ENCODE measurements at regions not wholly inside any gene's neighbourhood (a gene's known extent, or its start where the extent isn't known, plus 50 kb on each side); places are given as distances from the start of the nearest gene placed in this dataset.
"Not testable (repeated sequence)": the region's sequence is repeated elsewhere in the genome, so short reads cannot be mapped to it uniquely, and the experiment has no call there.

GRCh38 chr18:25544546-25545287 lies 192.8 kb upstream of the ZNF521 start:
- DNase-seq = no peak

DNA sequence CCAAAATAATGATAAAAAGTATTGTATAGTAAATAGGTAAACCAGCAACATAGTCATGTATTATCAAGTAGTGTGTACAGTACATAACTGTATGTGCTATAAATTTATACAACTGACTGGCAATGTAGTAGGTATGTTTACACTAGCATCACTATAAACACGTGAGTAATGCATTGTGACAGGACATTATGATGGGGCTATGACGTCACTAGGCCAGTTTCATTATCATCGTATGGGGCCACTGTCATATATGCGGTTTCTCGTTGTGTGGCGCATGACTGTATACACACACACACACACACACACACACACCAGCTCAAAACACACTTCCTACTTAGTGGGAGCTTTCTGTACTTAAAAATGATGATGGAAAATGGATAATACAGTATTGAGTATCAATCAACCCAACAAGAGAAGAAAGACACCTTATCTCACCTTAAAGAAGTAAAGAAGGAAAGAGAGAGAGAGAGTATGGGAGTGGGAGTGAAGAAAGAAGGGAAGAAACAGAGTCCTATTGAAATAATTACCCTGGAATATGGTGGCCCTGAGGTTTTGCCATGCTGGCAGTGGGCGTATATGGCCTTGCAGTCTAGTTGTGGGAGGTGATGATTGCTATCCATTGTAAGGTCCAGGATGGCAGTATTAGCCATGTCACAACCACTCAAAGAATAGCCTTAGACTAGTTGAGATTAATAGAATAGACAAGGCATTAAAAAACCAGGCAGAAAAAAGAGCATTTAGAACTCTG lies 186.4 kb upstream of the ZNF521 start:
- DNase-seq = no peak

GRCh38 chr18:25535495-25535894 lies 183.5 kb upstream of the ZNF521 start:
- no peak for DNase-seq

DNA sequence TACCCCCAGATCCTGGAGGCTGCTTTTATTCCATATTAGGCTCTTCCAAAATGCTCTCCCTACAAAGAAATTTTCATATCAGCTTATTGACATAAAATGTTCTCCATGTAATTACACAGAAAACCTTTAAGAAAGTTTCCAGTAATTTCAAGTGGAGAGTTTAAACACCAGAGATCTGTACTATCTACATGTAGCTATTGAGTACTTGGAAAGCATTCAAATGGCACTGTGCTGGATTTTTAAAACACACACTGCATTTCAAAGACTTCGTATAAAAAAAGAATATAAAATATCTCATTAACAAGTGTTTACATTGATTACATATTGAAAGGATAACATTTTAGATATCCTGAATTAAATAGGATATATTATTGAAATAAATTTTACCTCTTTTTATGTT lies 182.4 kb upstream of the ZNF521 start:
- DNase-seq = no peak

- no peak for DNase-seq
These were observed 181.3 kb upstream of the ZNF521 start for GRCh38 chr18:25533218-25533617.

GRCh38 chr18:25531207-25531606 lies 179.2 kb upstream of the ZNF521 start:
- DNase-seq = no peak

GRCh38 chr18:25525789-25526188 lies 173.8 kb upstream of the ZNF521 start:
- DNase-seq = not testable (repeated sequence)

GRCh38 chr18:25518716-25519053 lies 166.7 kb upstream of the ZNF521 start:
- DNase-seq = no peak

DNA sequence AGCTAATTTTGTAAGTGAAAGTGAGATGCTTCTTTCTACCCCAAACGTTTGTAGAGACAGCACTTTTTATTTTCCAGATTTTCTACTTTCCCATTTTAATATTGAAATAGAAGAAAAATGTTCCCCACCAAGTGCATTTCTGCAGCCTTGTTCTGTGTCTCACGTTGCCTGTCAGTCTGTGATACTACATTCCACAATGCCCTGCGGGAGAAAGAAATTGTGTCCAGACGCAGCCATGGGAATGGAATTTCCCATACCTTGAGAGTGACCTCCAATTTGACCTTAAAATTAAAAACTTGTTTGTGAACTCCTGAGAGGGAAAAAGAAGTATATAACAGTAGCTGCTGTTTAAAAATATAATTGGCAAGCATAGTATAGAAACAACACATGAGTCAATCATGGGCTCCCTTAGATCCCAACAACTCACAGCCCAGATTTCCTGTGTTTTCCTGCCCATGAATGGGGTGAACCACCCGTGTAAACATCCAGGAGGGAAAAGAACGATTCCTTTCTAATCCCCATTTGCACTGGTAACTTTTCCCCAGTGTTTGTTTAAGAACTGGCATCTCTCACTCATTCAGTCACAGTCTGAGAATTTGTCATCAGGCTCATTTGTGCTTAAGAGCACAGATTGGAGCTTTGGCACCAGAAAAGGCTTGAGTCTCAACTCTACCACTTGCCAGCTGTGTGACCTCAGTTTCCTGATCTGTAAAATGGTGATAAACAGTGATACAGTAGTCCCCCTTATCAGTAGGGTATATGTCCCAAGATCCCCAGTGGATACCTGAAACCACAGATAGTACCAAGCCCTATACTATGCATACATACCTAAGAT lies 166.1 kb upstream of the ZNF521 start:
- DNase-seq = no peak

GRCh38 chr18:25516747-25517498 lies 165.0 kb upstream of the ZNF521 start:
- no peak for DNase-seq

DNA sequence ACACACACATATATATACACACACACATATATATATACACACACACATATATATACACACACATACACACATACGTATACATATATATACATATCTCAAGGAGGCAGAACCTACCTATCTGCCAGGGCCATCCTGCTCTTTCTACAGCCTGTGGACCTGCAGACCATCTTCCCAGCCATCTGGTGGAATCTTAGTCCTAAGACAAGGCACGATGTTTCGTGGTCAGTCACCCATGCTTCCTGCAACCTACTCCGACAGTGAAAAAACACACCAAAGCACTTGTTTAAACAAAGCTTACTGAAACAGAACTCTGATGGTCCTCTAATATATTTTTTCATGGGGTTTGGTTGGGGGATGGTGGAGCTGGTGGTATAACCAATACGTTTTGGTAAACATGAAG lies 164.2 kb upstream of the ZNF521 start:
- no peak for DNase-seq

DNA sequence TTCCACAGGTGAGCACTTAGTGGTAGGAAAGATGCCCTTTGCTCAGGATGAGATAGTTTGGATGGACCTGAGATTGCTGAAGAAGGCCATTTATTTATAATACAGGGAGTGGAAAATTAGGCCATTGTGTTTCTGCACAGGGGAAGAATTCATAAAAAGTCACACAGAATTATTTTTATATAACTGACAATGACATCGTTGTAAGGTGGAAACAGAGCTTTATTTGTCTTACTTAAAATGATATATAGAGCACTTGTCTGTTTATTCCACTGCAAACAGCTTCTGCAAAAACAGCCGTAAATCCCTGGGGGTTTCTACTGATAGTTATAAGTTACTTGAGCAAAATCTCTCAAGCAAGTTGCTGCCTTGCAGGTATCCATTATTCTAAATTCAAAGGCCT lies 158.1 kb upstream of the ZNF521 start:
- DNase-seq = no peak

GRCh38 chr18:25503567-25504081 lies 151.7 kb upstream of the ZNF521 start:
- no peak for DNase-seq

- DNase-seq = no peak
These were observed 145.3 kb upstream of the ZNF521 start for GRCh38 chr18:25497151-25497794.

- DNase-seq = no peak
These were observed 144.6 kb upstream of the ZNF521 start for GRCh38 chr18:25496544-25496943.

DNA sequence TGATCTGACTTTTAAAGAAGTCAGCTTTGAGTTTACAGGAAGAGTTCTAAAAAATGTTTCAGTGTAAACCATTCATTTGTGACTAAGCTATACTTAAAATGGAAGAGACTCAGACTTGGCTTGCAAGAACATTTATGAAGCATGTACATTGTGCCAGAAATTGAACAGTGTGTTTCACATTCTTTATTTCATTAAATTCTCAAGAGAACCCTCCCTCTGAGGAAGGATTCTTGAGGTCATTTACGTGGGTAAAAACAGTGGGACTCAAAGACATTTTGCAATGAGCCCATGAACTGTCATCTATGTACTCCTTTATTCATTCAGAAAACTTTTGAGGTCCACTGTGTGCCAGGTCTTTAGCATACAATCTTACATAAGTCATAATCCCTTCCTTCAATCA lies 143.6 kb upstream of the ZNF521 start:
- DNase-seq = no peak

GRCh38 chr18:25494888-25495287 lies 142.9 kb upstream of the ZNF521 start:
- DNase-seq = no peak

DNA sequence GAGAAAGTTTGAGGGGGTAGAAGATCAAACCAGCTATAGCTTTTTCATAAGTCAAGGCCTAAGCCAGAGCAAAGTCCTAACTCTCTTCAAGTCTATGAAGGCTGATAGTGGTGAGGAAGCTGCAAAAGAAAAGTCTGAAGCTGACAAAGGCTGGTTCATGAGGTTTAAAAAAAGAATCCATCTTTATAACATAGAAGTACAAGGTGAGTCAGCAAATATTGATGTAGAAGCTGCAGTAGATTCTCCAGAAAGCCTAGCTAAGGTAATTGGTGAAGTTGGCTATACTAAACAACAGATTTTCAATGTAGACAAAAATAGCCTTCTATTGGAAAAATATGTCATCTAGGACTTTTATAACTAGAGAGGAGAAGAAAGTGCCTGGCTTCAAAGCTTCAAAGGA lies 141.4 kb upstream of the ZNF521 start:
- DNase-seq = no peak

GRCh38 chr18:25490316-25490715 lies 138.3 kb upstream of the ZNF521 start:
- no peak for DNase-seq

DNA sequence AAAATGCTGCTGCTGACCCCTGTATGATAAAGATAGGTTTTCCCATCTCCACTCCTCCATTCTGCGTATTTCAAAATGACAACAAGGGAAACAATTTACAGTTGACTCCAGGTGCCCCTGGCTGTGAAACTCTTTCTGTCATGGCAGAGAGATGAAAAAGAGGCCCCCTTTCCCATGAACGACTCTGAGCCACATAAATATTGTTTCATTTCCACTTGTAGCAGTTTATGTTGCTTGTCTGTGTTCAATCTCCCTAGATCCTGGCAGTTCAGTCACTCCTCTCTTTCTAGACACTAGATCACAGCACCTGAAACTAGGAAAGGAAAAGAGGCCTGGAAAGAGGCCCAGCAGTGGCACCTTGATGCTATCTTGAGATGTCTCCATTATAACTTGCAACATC lies 121.0 kb upstream of the ZNF521 start:
- DNase-seq = no peak

DNA sequence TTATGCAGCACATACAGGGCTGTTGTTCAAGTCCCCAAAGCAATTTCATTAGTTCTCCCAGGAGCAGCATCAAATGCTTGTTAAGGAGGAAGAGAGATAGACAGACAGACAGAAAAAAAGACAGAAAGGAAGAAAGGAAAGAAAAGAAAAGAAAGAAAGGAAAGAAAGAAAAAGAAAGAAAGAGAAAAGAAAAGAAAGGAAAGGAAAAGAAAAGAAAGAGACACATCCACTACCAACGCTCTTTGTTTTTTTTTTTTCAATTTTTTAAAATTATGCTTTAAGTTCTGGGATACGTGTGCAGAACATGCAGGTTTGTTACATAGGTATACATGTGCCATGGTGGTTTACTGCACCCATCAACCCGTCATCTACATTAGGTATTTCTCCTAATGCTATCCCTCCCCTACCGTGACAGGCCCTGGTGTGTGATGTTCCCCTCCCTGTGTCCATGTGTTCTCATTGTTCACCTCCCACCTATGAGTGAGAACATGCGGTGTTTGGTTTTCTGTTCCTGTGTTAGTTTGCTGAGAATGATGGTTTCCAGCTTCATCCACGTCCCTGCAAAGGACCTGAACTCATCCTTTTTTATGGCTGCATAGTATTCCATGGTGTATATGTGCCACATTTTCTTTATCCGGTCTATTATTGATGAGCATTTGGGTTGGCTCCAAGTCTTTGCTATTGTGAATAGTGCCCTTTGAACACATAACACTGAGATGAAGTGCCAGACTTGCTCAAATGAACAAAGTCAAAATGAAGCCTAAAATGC lies 119.0 kb upstream of the ZNF521 start:
- DNase-seq = not testable (repeated sequence)

Measured in NCI-H2107 (cell line).